HUES48 (cell line): ENCODE measurements at regions not wholly inside any gene's neighbourhood (a gene's known extent, or its start where the extent isn't known, plus 50 kb on each side); places are given as distances from the start of the nearest gene placed in this dataset.
"Not testable (repeated sequence)": the region's sequence is repeated elsewhere in the genome, so short reads cannot be mapped to it uniquely, and the experiment has no call there.

ENCODE experiments used
- H3K27ac ChIP-seq: one replicate; pipeline ENCODE4 v1.7.0; 2013; ENCODE audit warnings: low read depth, low read length, inconsistent platforms
- H3K27me3 ChIP-seq: 2 replicates; pipeline ENCODE4 v1.6.1; 2013; ENCODE audit warnings: mild to moderate bottlenecking, low read length; ENCODE audit not compliant: control insufficient read depth, insufficient read depth
- H3K36me3 ChIP-seq: 2 replicates; pipeline ENCODE4 v1.6.1; 2013; ENCODE audit warnings: low read length; ENCODE audit not compliant: control insufficient read depth, insufficient read depth
- H3K4me1 ChIP-seq: 2 replicates; pipeline ENCODE4 v1.6.1; 2013; ENCODE audit warnings: mild to moderate bottlenecking, low read length; ENCODE audit not compliant: control insufficient read depth, insufficient read depth
- H3K4me3 ChIP-seq: 2 replicates; pipeline ENCODE4 v1.5.1; 2013; ENCODE audit warnings: mild to moderate bottlenecking, low read depth, low read length
- H3K9ac ChIP-seq: 2 replicates; pipeline ENCODE4 v1.6.1; 2013; ENCODE audit warnings: mild to moderate bottlenecking, low read depth, low read length, moderate library complexity
- H3K9me3 ChIP-seq: 2 replicates; pipeline ENCODE4 v1.6.1; 2013; ENCODE audit warnings: low read length; ENCODE audit not compliant: control insufficient read depth, insufficient read depth

DNA sequence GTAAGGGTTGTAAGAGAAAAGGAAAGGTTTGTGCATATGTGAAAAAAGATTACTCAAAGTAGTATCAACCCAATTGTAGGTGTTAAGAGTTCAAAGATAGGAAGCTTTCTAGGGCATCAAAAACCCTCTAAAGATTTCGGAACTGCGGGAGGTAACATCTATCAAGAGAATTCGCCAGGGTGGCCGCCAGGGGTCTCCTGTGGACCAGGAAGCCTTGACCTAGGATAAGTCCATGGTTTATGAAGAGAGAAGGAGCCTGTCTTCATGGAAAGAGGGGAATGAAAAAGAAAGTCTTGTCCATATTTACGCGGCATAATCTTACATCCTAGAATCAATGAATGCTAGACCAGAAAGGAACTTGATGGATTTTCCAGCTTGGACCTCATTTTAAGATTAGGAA, 140.7 kb upstream of the CALCR start:
- no peaks in the 10 kb centered on the region for H3K4me1 ChIP-seq
- H3K27me3 ChIP-seq = no peaks in the 10 kb centered on the region
- H3K9ac ChIP-seq = no peak overlapping the region

DNA sequence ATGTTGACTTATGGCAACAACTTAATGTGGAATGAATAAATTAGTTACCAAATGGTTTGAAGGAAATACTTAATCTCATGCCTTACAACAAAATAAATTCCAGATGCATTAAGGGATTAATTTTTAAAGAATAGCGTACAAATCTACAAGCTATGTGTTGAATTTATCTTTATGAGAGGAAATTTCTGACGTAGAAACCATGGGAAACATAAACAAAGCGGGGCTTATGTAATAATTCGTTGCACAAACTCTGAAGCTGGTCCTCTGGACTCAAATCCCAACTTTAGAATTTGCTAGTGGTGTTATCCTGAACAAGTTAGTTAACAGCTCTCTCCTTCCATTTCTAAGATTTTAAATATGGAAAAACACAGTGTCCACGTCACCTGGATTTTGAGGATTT, 137.4 kb upstream of the CALCR start:
- Histone ChIP-seq H3K4me1 (no peaks in the 10 kb centered on the region), H3K27ac (no peak overlapping the region), H3K9ac (no peak overlapping the region), H3K9me3 (no peaks in the 10 kb centered on the region), H3K27me3 (no peaks in the 10 kb centered on the region), H3K4me3 (no peak overlapping the region), H3K36me3 (no peaks in the 10 kb centered on the region)

More for the DNA sequence above, 140.7 kb upstream of the CALCR start:
- Histone ChIP-seq H3K27ac (no peak overlapping the region), H3K9me3 (no peaks in the 10 kb centered on the region), H3K4me3 (no peak overlapping the region), H3K36me3 (no peaks in the 10 kb centered on the region)

DNA sequence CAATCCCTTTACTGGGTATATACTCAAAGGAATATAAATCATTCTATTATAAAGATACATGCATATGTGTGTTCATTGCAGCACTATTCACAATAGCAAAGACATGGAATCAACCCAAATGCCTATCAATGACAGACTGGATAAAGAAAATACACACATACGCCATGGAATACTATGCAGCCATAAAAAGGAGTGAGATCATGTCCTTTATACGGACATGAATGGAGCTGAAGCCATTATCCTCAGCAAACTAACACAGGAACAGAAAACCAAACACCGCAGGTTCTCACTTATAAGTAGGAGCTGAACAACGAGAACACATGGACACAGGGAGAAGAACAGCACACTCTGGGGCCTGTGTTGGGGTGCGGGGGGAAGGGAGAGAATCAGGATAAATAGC, 133.7 kb upstream of the CALCR start:
- H3K4me3 ChIP-seq, H3K36me3 ChIP-seq, H3K27me3 ChIP-seq, H3K9me3 ChIP-seq, H3K9ac ChIP-seq, H3K27ac ChIP-seq, H3K4me1 ChIP-seq: not testable (repeated sequence)

GRCh38 chr7:93707249-93707648, 132.7 kb upstream of the CALCR start:
- Histone ChIP-seq H3K4me3 (no peak overlapping the region), H3K9me3 (no peaks in the 10 kb centered on the region), H3K9ac (no peak overlapping the region), H3K36me3 (no peaks in the 10 kb centered on the region), H3K4me1 (no peaks in the 10 kb centered on the region), H3K27ac (no peak overlapping the region), H3K27me3 (no peaks in the 10 kb centered on the region)

GRCh38 chr7:93706162-93706561, 131.6 kb upstream of the CALCR start:
- H3K27me3 ChIP-seq, H3K27ac ChIP-seq, H3K9me3 ChIP-seq, H3K4me1 ChIP-seq, H3K36me3 ChIP-seq, H3K4me3 ChIP-seq, H3K9ac ChIP-seq: not testable (repeated sequence)

DNA sequence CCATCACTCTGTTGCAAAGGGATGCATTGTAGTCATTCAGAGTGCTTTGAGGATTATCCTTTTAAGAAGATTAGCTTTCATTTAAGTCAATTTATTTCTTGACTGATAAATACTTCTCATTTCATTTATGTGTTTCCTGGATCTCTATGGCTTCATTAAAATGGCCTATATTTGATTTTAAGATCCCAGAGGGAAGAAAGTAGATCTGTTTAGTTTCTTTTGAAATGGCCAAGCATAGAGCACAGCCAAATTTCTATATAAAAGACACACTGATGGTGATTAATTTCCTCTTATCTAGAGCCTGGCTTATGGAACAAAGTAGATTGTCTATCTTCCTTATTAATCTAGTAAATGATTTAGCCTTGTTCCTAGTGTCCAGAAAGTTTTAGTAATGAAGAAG, 129.7 kb upstream of the CALCR start:
- Histone ChIP-seq H3K4me1 (no peaks in the 10 kb centered on the region), H3K27ac (no peak overlapping the region), H3K4me3 (no peak overlapping the region), H3K9me3 (no peaks in the 10 kb centered on the region), H3K36me3 (no peaks in the 10 kb centered on the region), H3K27me3 (no peaks in the 10 kb centered on the region), H3K9ac (no peak overlapping the region)

DNA sequence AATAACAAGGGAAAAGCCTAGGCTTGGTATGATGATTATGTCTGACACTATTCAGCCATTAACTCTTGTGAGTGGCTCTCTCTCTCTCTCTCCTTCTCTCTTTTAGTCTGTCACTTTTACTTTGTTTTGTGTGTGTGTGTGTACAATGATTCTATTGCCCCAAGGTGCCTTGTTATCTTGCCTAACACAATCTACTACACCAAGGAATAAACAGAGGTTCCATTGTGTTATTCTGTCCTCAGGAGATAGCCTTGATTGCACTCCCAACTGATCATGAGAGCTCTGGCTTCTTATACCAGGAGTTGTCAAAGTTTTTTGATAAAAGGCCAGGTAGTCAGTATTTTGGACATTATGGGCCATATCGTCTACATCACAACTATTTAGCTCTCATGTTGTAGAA, 123.4 kb upstream of the CALCR start:
- Histone ChIP-seq H3K36me3 (no peaks in the 10 kb centered on the region), H3K27me3 (no peaks in the 10 kb centered on the region), H3K27ac (no peak overlapping the region), H3K9ac (no peak overlapping the region), H3K4me1 (no peaks in the 10 kb centered on the region), H3K9me3 (no peaks in the 10 kb centered on the region), H3K4me3 (no peak overlapping the region)

GRCh38 chr7:93693796-93694195, 119.3 kb upstream of the CALCR start:
- no peak overlapping the region for H3K9ac ChIP-seq
- no peaks in the 10 kb centered on the region for H3K27me3 ChIP-seq
- H3K36me3 ChIP-seq = no peaks in the 10 kb centered on the region
- no peaks in the 10 kb centered on the region for H3K4me1 ChIP-seq
- no peak overlapping the region for H3K27ac ChIP-seq
- no peaks in the 10 kb centered on the region for H3K9me3 ChIP-seq
- no peak overlapping the region for H3K4me3 ChIP-seq

GRCh38 chr7:93690021-93690420, 115.5 kb upstream of the CALCR start:
- Histone ChIP-seq H3K4me3 (no peak overlapping the region), H3K27me3 (no peaks in the 10 kb centered on the region), H3K4me1 (no peaks in the 10 kb centered on the region), H3K27ac (no peak overlapping the region), H3K36me3 (no peaks in the 10 kb centered on the region), H3K9ac (no peak overlapping the region), H3K9me3 (no peaks in the 10 kb centered on the region)

GRCh38 chr7:93678185-93678584, 103.7 kb upstream of the CALCR start:
- Histone ChIP-seq H3K36me3 (no peaks in the 10 kb centered on the region), H3K4me3 (no peak overlapping the region), H3K27ac (no peak overlapping the region), H3K9me3 (no peaks in the 10 kb centered on the region), H3K4me1 (peaks cover 4% of the 10 kb centered on the region; the same call in 1 of the 2 replicates), H3K27me3 (no peaks in the 10 kb centered on the region), H3K9ac (no peak overlapping the region)

GRCh38 chr7:93663561-93664299, 89.2 kb upstream of the CALCR start:
- Histone ChIP-seq H3K27me3 (no peaks in the 10 kb centered on the region), H3K9ac (no peak overlapping the region), H3K4me3 (no peak overlapping the region), H3K4me1 (no peaks in the 10 kb centered on the region), H3K27ac (no peak overlapping the region), H3K36me3 (no peaks in the 10 kb centered on the region), H3K9me3 (no peaks in the 10 kb centered on the region)

GRCh38 chr7:93658163-93658562, 83.6 kb upstream of the CALCR start:
- not testable (repeated sequence) for H3K27me3 ChIP-seq, H3K9ac ChIP-seq, H3K9me3 ChIP-seq, H3K4me3 ChIP-seq, H3K4me1 ChIP-seq, H3K36me3 ChIP-seq, H3K27ac ChIP-seq
